Mesendoderm (in vitro differentiated cells): ENCODE measurements at regions not wholly inside any gene's neighbourhood (a gene's known extent, or its start where the extent isn't known, plus 50 kb on each side); places are given as distances from the start of the nearest gene placed in this dataset.

Experiments
- DNase-seq: peaks from one replicate; pipeline ENCODE4 v3.0.0; 2013
- H2AK5ac ChIP-seq: 2 replicates; pipeline ENCODE4 v1.6.1; 2013; ENCODE audit warnings: low read length, inconsistent platforms
- H2BK120ac ChIP-seq: 2 replicates; pipeline ENCODE4 v1.6.1; 2013; ENCODE audit warnings: low read depth, mild to moderate bottlenecking, low read length, moderate library complexity, mixed read lengths
- H2BK15ac ChIP-seq: replicated peaks from 2 replicates; pipeline ENCODE4 v1.6.1; 2013; ENCODE audit warnings: low read depth, mild to moderate bottlenecking, moderate library complexity
- H2BK5ac ChIP-seq: 2 replicates; pipeline ENCODE4 v1.6.1; 2013; ENCODE audit warnings: low read length, inconsistent platforms
- H3K18ac ChIP-seq: 2 replicates; pipeline ENCODE4 v1.6.1; 2013; ENCODE audit warnings: mild to moderate bottlenecking, low read length, mixed read lengths
- H3K23ac ChIP-seq: one replicate; pipeline ENCODE4 v1.6.1; 2013; ENCODE audit warnings: low read length
- H3K27ac ChIP-seq: 2 replicates; pipeline ENCODE4 v1.5.1; 2013; ENCODE audit warnings: low read depth, mild to moderate bottlenecking, inconsistent platforms, low read length, moderate library complexity
- H3K27me3 ChIP-seq: 2 replicates; pipeline ENCODE4 v1.6.1; 2013; ENCODE audit warnings: low read length, control low read depth, mild to moderate bottlenecking, inconsistent platforms; ENCODE audit not compliant: insufficient read depth, poor library complexity
- H3K36me3 ChIP-seq: 2 replicates; pipeline ENCODE4 v1.6.1; 2013; ENCODE audit warnings: low read length, inconsistent platforms; ENCODE audit not compliant: control insufficient read depth, insufficient read depth
- H3K4ac ChIP-seq: one replicate; pipeline ENCODE4 v1.6.1; 2013; ENCODE audit warnings: low read depth, mild to moderate bottlenecking, low read length, moderate library complexity
- H3K4me1 ChIP-seq: 2 replicates; pipeline ENCODE4 v1.6.1; 2013; ENCODE audit warnings: low read depth, low read length, inconsistent platforms; ENCODE audit not compliant: control insufficient read depth
- H3K4me2 ChIP-seq: 2 replicates; pipeline ENCODE4 v1.6.1; 2013; ENCODE audit warnings: low read length
- H3K4me3 ChIP-seq: 2 replicates; pipeline ENCODE4 v1.5.1; 2013; ENCODE audit warnings: mild to moderate bottlenecking, low read length
- H3K56ac ChIP-seq: one replicate; pipeline ENCODE4 v1.6.1; 2013; ENCODE audit warnings: low read length
- H3K79me1 ChIP-seq: 2 replicates; pipeline ENCODE4 v1.6.1; 2013; ENCODE audit warnings: low read length, inconsistent platforms
- H3K79me2 ChIP-seq: 2 replicates; pipeline ENCODE4 v1.6.1; 2013; ENCODE audit warnings: mild to moderate bottlenecking, low read length; ENCODE audit not compliant: control insufficient read depth, insufficient read depth
- H3K9ac ChIP-seq: 2 replicates; pipeline ENCODE4 v1.6.1; 2013; ENCODE audit warnings: low read length, inconsistent platforms
- H4K5ac ChIP-seq: one replicate; pipeline ENCODE4 v1.6.1; 2013; ENCODE audit warnings: low read length
- H4K8ac ChIP-seq: one replicate; pipeline ENCODE4 v1.6.1; 2013; ENCODE audit warnings: low read depth, mild to moderate bottlenecking, control low read depth, low read length, moderate library complexity
- WGBS: extraction: QIAGEN DNeasy Blood & Tissue Kit; methylation state at CpG from one replicate; pipeline ENCODE4 v1.1.7; 2013; ENCODE audit warnings: low lambda C conversion rate, missing lambda C conversion rate; ENCODE audit not compliant: insufficient coverage; ENCODE audit errors: extremely low coverage; 5-methylcytosine and 5-hydroxymethylcytosine counted together

DNA sequence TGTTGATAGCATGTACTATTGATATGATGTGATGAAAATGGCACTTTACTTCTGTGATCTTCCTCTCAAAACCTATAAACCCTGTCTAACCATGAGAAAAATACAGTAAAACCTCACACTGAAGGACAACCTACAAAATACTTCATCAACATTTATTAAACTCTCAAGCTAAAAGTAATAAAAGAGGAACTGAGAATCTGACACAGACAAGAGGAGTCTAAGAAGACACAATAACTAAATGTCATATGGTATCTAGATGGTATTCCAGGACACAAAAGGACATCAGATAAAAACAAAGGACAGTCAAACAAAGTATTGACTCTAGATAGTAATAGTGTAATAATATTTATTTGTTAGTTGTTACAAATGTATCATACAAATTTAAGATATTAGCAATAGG lies 655.3 kb downstream of the SH3BGRL start:
- H3K27me3 ChIP-seq = no peaks in the 10 kb centered on the region
- H3K79me2 ChIP-seq = no peaks in the 10 kb centered on the region
- no peak overlapping the region for H2BK5ac ChIP-seq
- H2BK120ac ChIP-seq = no peak overlapping the region
- no peak overlapping the region for H4K8ac ChIP-seq
- no peak overlapping the region for H2BK15ac ChIP-seq
- H3K4me3 ChIP-seq = no peak overlapping the region
- H3K18ac ChIP-seq = no peak overlapping the region
- no peak overlapping the region for H3K56ac ChIP-seq
- no peaks in the 10 kb centered on the region for H3K79me1 ChIP-seq
- no peak overlapping the region for H3K27ac ChIP-seq
- no peak overlapping the region for H3K23ac ChIP-seq
- H3K36me3 ChIP-seq = no peaks in the 10 kb centered on the region
- H3K9ac ChIP-seq = no peak overlapping the region
- H4K5ac ChIP-seq = no peak overlapping the region
- no peak overlapping the region for H3K4me2 ChIP-seq
- no peak for DNase-seq
- no peak overlapping the region for H2AK5ac ChIP-seq
- no peaks in the 10 kb centered on the region for H3K4me1 ChIP-seq
- H3K4ac ChIP-seq = no peak overlapping the region

DNA sequence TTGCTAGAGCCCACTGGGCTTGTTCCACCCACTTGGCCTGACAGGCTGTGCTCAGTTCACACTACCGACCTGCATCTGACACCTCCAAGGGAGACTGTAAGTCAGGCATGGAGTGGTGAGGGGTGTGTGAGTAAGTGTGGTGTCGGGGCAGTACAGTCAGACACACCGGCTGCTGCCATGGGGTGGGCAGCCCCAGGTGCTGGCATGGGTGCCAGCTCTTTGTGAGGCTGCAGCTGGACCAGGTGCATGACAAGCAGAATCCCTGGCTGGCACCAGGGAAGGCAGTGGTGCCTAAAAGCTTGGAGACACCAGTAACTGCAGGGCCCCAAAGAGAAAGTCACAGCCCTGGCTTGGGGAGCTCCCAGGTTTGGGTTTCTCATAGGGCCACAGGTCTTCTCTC lies 665.0 kb downstream of the SH3BGRL start:
- H4K8ac ChIP-seq = no peak overlapping the region
- H2BK120ac ChIP-seq = no peak overlapping the region
- no peak overlapping the region for H4K5ac ChIP-seq
- H3K79me1 ChIP-seq = no peaks in the 10 kb centered on the region
- no peak overlapping the region for H3K56ac ChIP-seq
- no peak overlapping the region for H3K4me2 ChIP-seq
- no peak overlapping the region for H3K9ac ChIP-seq
- DNase-seq = no peak
- H3K36me3 ChIP-seq = no peaks in the 10 kb centered on the region
- no peaks in the 10 kb centered on the region for H3K27me3 ChIP-seq
- H3K79me2 ChIP-seq = no peaks in the 10 kb centered on the region
- no peak overlapping the region for H3K4ac ChIP-seq
- no peaks in the 10 kb centered on the region for H3K4me1 ChIP-seq
- H2AK5ac ChIP-seq = no peak overlapping the region
- no peak overlapping the region for H3K23ac ChIP-seq
- H2BK5ac ChIP-seq = no peak overlapping the region
- H3K4me3 ChIP-seq = no peak overlapping the region
- H3K18ac ChIP-seq = no peak overlapping the region
- no CpG with 5 or more reads among the region's 3 CpGs for WGBS
- no peak overlapping the region for H3K27ac ChIP-seq
- no peak overlapping the region for H2BK15ac ChIP-seq

DNA sequence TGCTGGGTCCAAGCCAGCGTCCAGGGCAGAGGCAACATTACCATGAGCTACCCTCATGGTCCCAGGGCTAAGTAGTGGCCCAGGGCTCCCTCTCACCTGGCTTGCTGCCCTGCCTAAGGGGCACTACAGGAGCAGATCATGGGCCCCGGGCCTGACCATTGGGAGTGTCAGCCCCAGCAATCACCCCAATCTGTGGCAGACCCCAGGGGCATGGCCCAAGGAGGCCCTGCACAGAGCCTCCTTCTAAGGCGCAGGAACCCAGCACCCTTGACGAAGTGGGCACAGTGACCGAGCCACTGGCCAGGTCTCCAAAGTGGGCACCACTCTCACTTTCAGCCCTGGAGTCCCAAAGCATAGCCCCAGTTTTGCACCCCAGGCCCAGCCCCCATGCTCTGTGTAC lies 667.1 kb downstream of the SH3BGRL start:
- H3K9ac ChIP-seq = no peak overlapping the region
- H2BK15ac ChIP-seq = no peak overlapping the region
- no peaks in the 10 kb centered on the region for H3K79me2 ChIP-seq
- no peak overlapping the region for H4K5ac ChIP-seq
- H3K27ac ChIP-seq = no peak overlapping the region
- H2BK120ac ChIP-seq = no peak overlapping the region
- no CpG with 5 or more reads among the region's 5 CpGs for WGBS
- H3K4me2 ChIP-seq = no peak overlapping the region
- no peaks in the 10 kb centered on the region for H3K4me1 ChIP-seq
- H2BK5ac ChIP-seq = no peak overlapping the region
- no peak overlapping the region for H3K18ac ChIP-seq
- H2AK5ac ChIP-seq = no peak overlapping the region
- no peak overlapping the region for H3K56ac ChIP-seq
- H3K23ac ChIP-seq = no peak overlapping the region
- no peak overlapping the region for H3K4ac ChIP-seq
- no peaks in the 10 kb centered on the region for H3K27me3 ChIP-seq
- no peaks in the 10 kb centered on the region for H3K36me3 ChIP-seq
- DNase-seq = no peak
- no peak overlapping the region for H3K4me3 ChIP-seq
- no peak overlapping the region for H4K8ac ChIP-seq
- no peaks in the 10 kb centered on the region for H3K79me1 ChIP-seq

DNA sequence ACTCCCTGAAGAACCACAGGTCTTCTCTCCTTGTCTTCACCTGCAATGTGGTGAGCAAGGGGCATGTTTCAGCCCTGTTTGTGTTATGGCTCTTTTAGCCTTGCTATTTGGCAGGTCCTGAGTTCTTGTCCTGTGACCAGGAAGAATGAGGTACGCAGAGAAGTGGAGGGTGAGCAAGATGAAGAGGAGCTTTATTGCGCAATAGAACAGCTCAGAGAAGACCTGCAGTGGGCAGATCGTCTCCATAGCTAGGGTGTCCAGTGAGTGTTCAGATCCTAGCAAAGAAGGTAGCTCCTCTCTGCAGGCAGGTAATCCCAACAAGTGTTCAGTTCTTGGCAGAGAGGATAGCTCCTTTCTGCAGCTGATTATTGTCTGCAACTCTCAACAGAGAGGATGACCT lies 672.9 kb downstream of the SH3BGRL start:
- no peak overlapping the region for H2AK5ac ChIP-seq
- H3K56ac ChIP-seq = no peak overlapping the region
- no peak overlapping the region for H3K9ac ChIP-seq
- H3K4ac ChIP-seq = no peak overlapping the region
- DNase-seq = no peak
- no peaks in the 10 kb centered on the region for H3K27me3 ChIP-seq
- no peak overlapping the region for H3K4me3 ChIP-seq
- no peak overlapping the region for H2BK15ac ChIP-seq
- no peaks in the 10 kb centered on the region for H3K36me3 ChIP-seq
- H4K8ac ChIP-seq = no peak overlapping the region
- H3K27ac ChIP-seq = no peak overlapping the region
- H4K5ac ChIP-seq = no peak overlapping the region
- no peak overlapping the region for H3K23ac ChIP-seq
- H2BK120ac ChIP-seq = no peak overlapping the region
- WGBS = no CpG with 5 or more reads among the region's 3 CpGs
- H3K79me1 ChIP-seq = no peaks in the 10 kb centered on the region
- no peak overlapping the region for H2BK5ac ChIP-seq
- H3K18ac ChIP-seq = no peak overlapping the region
- H3K4me1 ChIP-seq = no peaks in the 10 kb centered on the region
- H3K79me2 ChIP-seq = no peaks in the 10 kb centered on the region
- no peak overlapping the region for H3K4me2 ChIP-seq

DNA sequence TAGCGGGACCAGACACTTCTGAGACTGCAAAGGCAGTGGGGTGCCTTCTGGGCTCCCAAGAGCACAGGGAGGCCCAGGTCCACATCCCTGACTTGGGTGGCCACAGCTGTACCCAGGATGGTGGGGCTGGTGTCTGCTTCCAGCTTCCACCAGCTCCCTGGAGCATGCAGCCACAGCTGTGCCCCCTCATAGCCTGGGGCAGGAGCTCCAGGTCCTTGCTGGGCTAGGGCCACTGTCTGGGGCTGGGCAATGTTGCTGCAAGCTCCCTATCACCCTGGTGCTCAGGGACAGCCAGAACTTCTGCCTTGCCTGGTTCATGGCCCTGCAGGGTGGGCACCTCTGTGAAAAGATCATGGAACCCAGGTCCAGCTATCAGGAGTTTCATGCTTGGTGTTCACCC lies 673.9 kb downstream of the SH3BGRL start:
- Histone ChIP-seq H3K36me3 (no peaks in the 10 kb centered on the region), H3K4me2 (no peak overlapping the region), H2BK15ac (no peak overlapping the region), H3K4me3 (no peak overlapping the region), H4K5ac (no peak overlapping the region), H3K9ac (no peak overlapping the region), H3K79me1 (no peaks in the 10 kb centered on the region), H3K4me1 (no peaks in the 10 kb centered on the region), H2BK120ac (no peak overlapping the region), H2BK5ac (no peak overlapping the region), H3K27me3 (no peaks in the 10 kb centered on the region), H4K8ac (no peak overlapping the region), H3K79me2 (no peaks in the 10 kb centered on the region), H3K56ac (no peak overlapping the region), H2AK5ac (no peak overlapping the region), H3K27ac (no peak overlapping the region), H3K18ac (no peak overlapping the region), H3K23ac (no peak overlapping the region), H3K4ac (no peak overlapping the region)
- no CpG with 5 or more reads among the region's 1 CpG for WGBS
- DNase-seq = no peak

DNA sequence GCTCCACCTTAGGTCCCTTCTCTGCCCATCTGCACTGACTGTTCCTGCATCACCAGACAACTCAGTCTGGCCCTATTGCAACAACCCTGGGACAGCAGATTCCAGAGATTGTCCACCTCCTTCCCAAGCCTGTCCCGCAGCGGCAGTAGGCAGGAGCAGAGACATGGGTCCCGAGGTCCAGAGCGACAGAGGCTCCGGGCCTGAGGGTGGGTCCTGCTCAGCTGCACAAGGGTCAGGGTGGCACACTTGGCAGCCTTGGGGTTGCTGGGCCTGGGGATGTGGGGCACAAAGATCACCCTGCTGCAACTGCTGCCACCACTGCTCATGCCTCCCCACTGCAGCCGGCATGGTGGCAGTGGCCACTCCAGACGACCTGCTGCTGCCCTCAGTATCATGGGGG lies 674.5 kb downstream of the SH3BGRL start:
- H3K79me2 ChIP-seq = no peaks in the 10 kb centered on the region
- DNase-seq = no peak
- H2BK120ac ChIP-seq = no peak overlapping the region
- WGBS = no CpG with 5 or more reads among the region's 7 CpGs
- no peak overlapping the region for H4K8ac ChIP-seq
- H3K27ac ChIP-seq = no peak overlapping the region
- no peak overlapping the region for H3K23ac ChIP-seq
- H2BK15ac ChIP-seq = no peak overlapping the region
- no peaks in the 10 kb centered on the region for H3K36me3 ChIP-seq
- no peak overlapping the region for H3K56ac ChIP-seq
- no peaks in the 10 kb centered on the region for H3K79me1 ChIP-seq
- no peak overlapping the region for H3K4me2 ChIP-seq
- no peaks in the 10 kb centered on the region for H3K4me1 ChIP-seq
- H3K27me3 ChIP-seq = no peaks in the 10 kb centered on the region
- no peak overlapping the region for H4K5ac ChIP-seq
- no peak overlapping the region for H2BK5ac ChIP-seq
- no peak overlapping the region for H3K4me3 ChIP-seq
- H3K4ac ChIP-seq = no peak overlapping the region
- no peak overlapping the region for H2AK5ac ChIP-seq
- no peak overlapping the region for H3K18ac ChIP-seq
- H3K9ac ChIP-seq = no peak overlapping the region
